ENCODE measurements at regions not wholly inside any gene's neighbourhood (a gene's known extent, or its start where the extent isn't known, plus 50 kb on each side); places are given as distances from the start of the nearest gene placed in this dataset.
A peak's percentile ranks its signal among the peaks of the same experiment; 100 is the strongest.
"Not testable (repeated sequence)": the region's sequence is repeated elsewhere in the genome, so short reads cannot be mapped to it uniquely, and the experiment has no call there.

- Histone ChIP-seq H3K27me3 (no peaks in the 10 kb centered on the region), H3K9me3 (no peaks in the 10 kb centered on the region), H3K4me3 (no peak overlapping the region), H3K36me3 (no peaks in the 10 kb centered on the region)
- DNase-seq, result no peak
These were observed 149.4 kb downstream of the EFNB1 start for GRCh38 chrX:68978255-68978654.

DNA sequence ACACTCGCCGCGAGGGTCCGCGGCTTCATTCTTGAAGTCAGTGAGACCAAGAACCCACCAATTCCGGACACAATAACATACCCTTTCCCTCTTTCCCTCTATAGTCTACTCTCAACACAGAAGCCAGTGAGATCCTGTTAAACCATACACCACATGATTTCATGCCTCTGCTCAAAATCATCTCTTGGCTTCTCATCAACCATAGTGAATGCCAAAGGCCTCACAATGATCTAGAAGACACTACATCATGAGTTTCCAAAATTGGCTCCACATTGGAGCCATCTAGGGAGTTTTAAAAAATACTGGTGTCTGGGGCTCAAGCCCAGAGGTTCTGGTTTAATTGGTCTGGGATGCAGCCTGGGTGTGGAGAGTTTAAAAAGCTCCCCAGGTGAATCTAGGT is 124.5 kb downstream of the EFNB1 start:
- no peaks in the 10 kb centered on the region for H3K9me3 ChIP-seq
- DNase-seq, result no peak

DNA sequence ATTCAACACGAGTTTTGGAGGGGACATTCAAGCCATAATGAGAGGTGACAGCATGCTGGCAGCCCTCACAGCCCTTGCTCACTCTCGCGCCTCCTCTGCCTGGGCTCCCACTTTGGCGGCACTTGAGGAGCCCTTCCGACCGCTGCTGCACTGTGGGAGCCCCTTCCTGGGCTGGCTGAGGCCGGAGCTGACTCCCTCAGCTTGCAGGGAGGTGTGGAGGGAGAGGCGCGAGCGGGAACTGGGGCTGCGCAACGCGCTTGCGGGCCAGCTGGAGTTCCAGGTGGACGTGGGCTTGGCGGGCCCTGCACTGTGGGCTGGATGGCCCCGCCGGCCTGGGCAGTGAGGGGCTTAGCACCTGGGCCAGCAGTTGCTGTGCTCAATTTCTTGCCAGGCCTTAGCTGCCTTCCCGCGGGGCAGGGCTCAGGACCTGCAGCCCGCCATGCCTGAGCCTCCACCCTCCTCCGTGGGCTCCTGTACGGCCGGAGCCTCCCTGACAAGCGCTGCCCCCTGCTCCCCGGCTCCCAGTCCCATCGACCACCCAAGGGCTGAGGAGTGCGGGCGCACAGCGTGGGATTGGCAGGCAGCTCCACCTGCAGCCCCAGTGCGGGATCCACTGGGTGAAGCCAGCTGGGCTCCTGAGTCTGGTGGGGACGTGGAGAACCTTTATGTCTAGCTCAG is 123.3 kb downstream of the EFNB1 start:
- H3K9me3 ChIP-seq, H3K4me3 ChIP-seq, DNase-seq, H3K36me3 ChIP-seq, H3K27me3 ChIP-seq: not testable (repeated sequence)

More for the DNA sequence above, 124.5 kb downstream of the EFNB1 start:
- Histone ChIP-seq H3K27me3 (no peaks in the 10 kb centered on the region), H3K4me3 (no peak overlapping the region), H3K36me3 (no peaks in the 10 kb centered on the region)

GRCh38 chrX:68950937-68951336 is 122.1 kb downstream of the EFNB1 start:
- no peaks in the 10 kb centered on the region for H3K36me3 ChIP-seq
- H3K4me3 ChIP-seq, result no peak overlapping the region
- H3K27me3 ChIP-seq, result no peaks in the 10 kb centered on the region
- DNase-seq, result no peak
- no peaks in the 10 kb centered on the region for H3K9me3 ChIP-seq

GRCh38 chrX:68947882-68948605 is 119.2 kb downstream of the EFNB1 start:
- no peak overlapping the region for H3K4me3 ChIP-seq
- H3K36me3 ChIP-seq, result no peaks in the 10 kb centered on the region
- H3K27me3 ChIP-seq, result no peaks in the 10 kb centered on the region
- no peaks in the 10 kb centered on the region for H3K9me3 ChIP-seq
- no peak for DNase-seq

GRCh38 chrX:68945603-68946228 is 116.9 kb downstream of the EFNB1 start:
- DNase-seq, result peak; percentile 42
- no peaks in the 10 kb centered on the region for H3K9me3 ChIP-seq
- no peak overlapping the region for H3K4me3 ChIP-seq
- no peaks in the 10 kb centered on the region for H3K36me3 ChIP-seq
- H3K27me3 ChIP-seq, result no peaks in the 10 kb centered on the region

GRCh38 chrX:68945081-68945602 is 116.3 kb downstream of the EFNB1 start:
- H3K36me3 ChIP-seq, result no peaks in the 10 kb centered on the region
- no peak for DNase-seq
- no peaks in the 10 kb centered on the region for H3K27me3 ChIP-seq
- H3K4me3 ChIP-seq, result no peak overlapping the region
- H3K9me3 ChIP-seq, result no peaks in the 10 kb centered on the region

- Histone ChIP-seq H3K4me3 (no peak overlapping the region), H3K36me3 (no peaks in the 10 kb centered on the region), H3K27me3 (no peaks in the 10 kb centered on the region), H3K9me3 (no peaks in the 10 kb centered on the region)
- DNase-seq, result no peak
These were observed 115.4 kb downstream of the EFNB1 start for GRCh38 chrX:68944211-68944610.

GRCh38 chrX:68942840-68943239 is 114.0 kb downstream of the EFNB1 start:
- no peak for DNase-seq
- Histone ChIP-seq H3K36me3 (no peaks in the 10 kb centered on the region), H3K4me3 (no peak overlapping the region), H3K27me3 (no peaks in the 10 kb centered on the region), H3K9me3 (no peaks in the 10 kb centered on the region)

DNA sequence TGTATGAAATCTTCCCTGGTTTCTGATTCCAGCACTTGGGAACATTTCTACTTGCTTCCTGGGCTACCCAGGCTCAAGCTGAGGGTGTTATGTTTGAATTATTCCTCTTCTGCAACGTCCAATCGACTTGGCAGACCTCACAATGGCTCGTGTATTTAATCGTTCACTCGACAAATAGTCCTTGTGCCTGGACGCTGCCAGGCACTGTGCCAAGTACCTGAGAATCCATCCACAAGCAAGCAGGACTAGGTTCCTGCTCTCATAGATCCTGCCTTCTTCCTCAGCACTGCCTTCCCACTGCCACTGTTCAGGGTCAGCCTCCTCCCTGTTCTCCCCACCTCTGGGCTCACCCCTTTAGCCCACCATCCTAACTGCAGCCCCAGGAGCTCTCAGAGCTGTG is 113.3 kb downstream of the EFNB1 start:
- Histone ChIP-seq H3K4me3 (no peak overlapping the region), H3K36me3 (no peaks in the 10 kb centered on the region), H3K9me3 (no peaks in the 10 kb centered on the region), H3K27me3 (no peaks in the 10 kb centered on the region)
- DNase-seq, result no peak

GRCh38 chrX:68941385-68941952 is 112.6 kb downstream of the EFNB1 start:
- Histone ChIP-seq H3K36me3 (no peaks in the 10 kb centered on the region), H3K9me3 (no peaks in the 10 kb centered on the region), H3K4me3 (no peak overlapping the region), H3K27me3 (no peaks in the 10 kb centered on the region)
- DNase-seq, result no peak

DNA sequence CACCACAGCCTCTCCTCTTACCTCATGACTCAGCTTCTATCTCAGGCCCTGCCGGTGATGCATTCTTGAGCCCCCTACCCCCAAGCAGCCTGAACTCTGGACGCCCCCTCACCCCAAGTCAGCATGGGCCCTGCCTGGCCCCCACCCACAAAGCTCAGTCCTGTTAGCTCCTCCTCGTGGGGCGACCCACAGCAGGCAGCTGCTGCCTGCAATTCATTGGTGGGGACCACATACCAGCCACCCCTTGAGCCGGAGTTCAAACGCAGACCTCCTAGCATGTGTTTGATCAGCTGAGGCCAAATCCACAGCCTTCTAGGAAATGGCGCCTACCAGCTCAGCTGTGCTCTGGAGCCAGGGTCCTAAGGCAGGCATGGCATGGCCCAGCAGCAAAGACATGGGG is 111.8 kb downstream of the EFNB1 start:
- no peak for DNase-seq
- no peaks in the 10 kb centered on the region for H3K9me3 ChIP-seq
- H3K27me3 ChIP-seq, result no peaks in the 10 kb centered on the region

GRCh38 chrX:68939868-68940267 is 111.0 kb downstream of the EFNB1 start:
- H3K9me3 ChIP-seq, result no peaks in the 10 kb centered on the region

More for the DNA sequence above, 111.8 kb downstream of the EFNB1 start:
- Histone ChIP-seq H3K4me3 (no peak overlapping the region), H3K36me3 (no peaks in the 10 kb centered on the region)

GRCh38 chrX:68938244-68939004 is 109.6 kb downstream of the EFNB1 start:
- Histone ChIP-seq H3K9me3 (no peaks in the 10 kb centered on the region), H3K27me3 (no peaks in the 10 kb centered on the region), H3K36me3 (no peaks in the 10 kb centered on the region), H3K4me3 (no peak overlapping the region)
- DNase-seq, result no peak

More at GRCh38 chrX:68939868-68940267, 111.0 kb downstream of the EFNB1 start:
- H3K36me3 ChIP-seq, result no peaks in the 10 kb centered on the region
- no peaks in the 10 kb centered on the region for H3K27me3 ChIP-seq
- no peak overlapping the region for H3K4me3 ChIP-seq
- no peak for DNase-seq

GRCh38 chrX:68937581-68937980 is 108.8 kb downstream of the EFNB1 start:
- H3K9me3 ChIP-seq, result no peaks in the 10 kb centered on the region
- no peaks in the 10 kb centered on the region for H3K36me3 ChIP-seq
- DNase-seq, result no peak
- no peak overlapping the region for H3K4me3 ChIP-seq
- H3K27me3 ChIP-seq, result no peaks in the 10 kb centered on the region

GRCh38 chrX:68936608-68937007 is 107.8 kb downstream of the EFNB1 start:
- Histone ChIP-seq H3K9me3 (no peaks in the 10 kb centered on the region), H3K36me3 (no peaks in the 10 kb centered on the region), H3K4me3 (no peak overlapping the region), H3K27me3 (no peaks in the 10 kb centered on the region)
- peak; percentile 80 for DNase-seq

All from MG63 (cell line).